Liver (tissue), 3 donors: ENCODE measurements at regions not wholly inside any gene's neighbourhood (a gene's known extent, or its start where the extent isn't known, plus 50 kb on each side); places are given as distances from the start of the nearest gene placed in this dataset.

Experiments used
- EGR1 ChIP-seq, 2 donors: IDR thresholded peaks; 2 replicates each; pipeline ENCODE4 v1.6.1; 2016 to 2018; ENCODE audit warnings: antibody characterized with exemption in 2 of 2, low read depth in 2 of 2
- FOXA1 ChIP-seq: IDR thresholded peaks from 2 replicates; pipeline ENCODE4 v1.6.1; 2016; ENCODE audit warnings: antibody characterized with exemption
- GABPA ChIP-seq, 2 donors: IDR thresholded peaks in 1 of 2; conservative IDR thresholded peaks in 1 of 2; 2 replicates each; pipeline ENCODE4 v1.6.1; 2016; ENCODE audit warnings: antibody characterized with exemption in 2 of 2, mild to moderate bottlenecking in 1 of 2, moderate library complexity in 1 of 2
- JUND ChIP-seq, 2 donors: IDR thresholded peaks; 2 replicates each; pipeline ENCODE4 v1.6.1; 2016; ENCODE audit warnings: antibody characterized with exemption in 2 of 2
- NR2F2 ChIP-seq: IDR thresholded peaks from 2 replicates; pipeline ENCODE4 v1.6.1; 2016; ENCODE audit warnings: antibody characterized with exemption
- RAD21 ChIP-seq, 2 donors: IDR thresholded peaks; 2 replicates each; pipeline ENCODE4 v1.6.1; 2016; ENCODE audit warnings: antibody characterized with exemption in 2 of 2, mild to moderate bottlenecking in 2 of 2
- RXRA ChIP-seq, 2 donors: IDR thresholded peaks; 2 replicates each; pipeline ENCODE4 v1.6.1; 2017 to 2018; ENCODE audit warnings: antibody characterized with exemption in 2 of 2, mild to moderate bottlenecking in 1 of 2
- SP1 ChIP-seq: IDR thresholded peaks from 2 replicates; pipeline ENCODE4 v1.6.1; 2018; ENCODE audit warnings: antibody characterized with exemption, mild to moderate bottlenecking
- TAF1 ChIP-seq: conservative IDR thresholded peaks from 2 replicates; pipeline ENCODE4 v1.6.1; 2016; ENCODE audit warnings: antibody characterized with exemption, mild to moderate bottlenecking
- YY1 ChIP-seq: IDR thresholded peaks from 2 replicates; pipeline ENCODE4 v1.6.1; 2016; ENCODE audit warnings: antibody characterized with exemption, mild to moderate bottlenecking
- TF ChIP-seq, protein P1 (sequence below): fragments of 150-350 bp; IDR thresholded peaks from 2 replicates; pipeline ENCODE4 v1.5.1; 2017; ENCODE audit warnings: improper control_type of control experiment, low read depth, low read length; ENCODE audit not compliant: missing input control
- TF ChIP-seq, protein P2 (sequence below): IDR thresholded peaks from 2 replicates; pipeline ENCODE4 v1.6.1; 2016; ENCODE audit warnings: antibody characterized with exemption
- TF ChIP-seq, protein P3 (sequence below): IDR thresholded peaks from 2 replicates; pipeline ENCODE4 v1.6.1; 2016; ENCODE audit warnings: antibody characterized with exemption, mild to moderate bottlenecking
- TF ChIP-seq, protein P4 (sequence below): IDR thresholded peaks from 2 replicates; pipeline ENCODE4 v1.6.1; 2016; ENCODE audit warnings: antibody characterized with exemption
- donor health status: healthy.
- donor health status: healthy.

DNA sequence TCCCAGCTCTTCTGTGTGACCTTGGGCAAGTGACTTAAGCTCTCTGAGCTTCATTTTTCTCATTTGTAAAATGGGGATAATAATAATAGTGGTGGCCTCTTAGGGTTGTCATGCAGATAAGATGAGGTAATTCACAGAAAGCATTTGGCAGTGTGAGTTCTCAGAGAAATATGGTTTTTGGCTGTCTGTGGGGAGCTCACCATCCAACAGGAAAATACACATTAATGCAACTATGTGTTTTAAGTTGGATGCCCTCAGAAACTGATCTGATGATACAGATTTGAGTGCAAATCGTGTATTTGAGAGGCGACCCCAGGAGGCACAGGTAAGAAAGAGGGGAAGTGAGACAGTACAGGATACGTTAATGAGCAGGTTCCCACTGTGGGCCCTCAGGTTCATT lies 56.1 kb upstream of the SPRED2 start:
- TF ChIP-seq, protein P1, sequence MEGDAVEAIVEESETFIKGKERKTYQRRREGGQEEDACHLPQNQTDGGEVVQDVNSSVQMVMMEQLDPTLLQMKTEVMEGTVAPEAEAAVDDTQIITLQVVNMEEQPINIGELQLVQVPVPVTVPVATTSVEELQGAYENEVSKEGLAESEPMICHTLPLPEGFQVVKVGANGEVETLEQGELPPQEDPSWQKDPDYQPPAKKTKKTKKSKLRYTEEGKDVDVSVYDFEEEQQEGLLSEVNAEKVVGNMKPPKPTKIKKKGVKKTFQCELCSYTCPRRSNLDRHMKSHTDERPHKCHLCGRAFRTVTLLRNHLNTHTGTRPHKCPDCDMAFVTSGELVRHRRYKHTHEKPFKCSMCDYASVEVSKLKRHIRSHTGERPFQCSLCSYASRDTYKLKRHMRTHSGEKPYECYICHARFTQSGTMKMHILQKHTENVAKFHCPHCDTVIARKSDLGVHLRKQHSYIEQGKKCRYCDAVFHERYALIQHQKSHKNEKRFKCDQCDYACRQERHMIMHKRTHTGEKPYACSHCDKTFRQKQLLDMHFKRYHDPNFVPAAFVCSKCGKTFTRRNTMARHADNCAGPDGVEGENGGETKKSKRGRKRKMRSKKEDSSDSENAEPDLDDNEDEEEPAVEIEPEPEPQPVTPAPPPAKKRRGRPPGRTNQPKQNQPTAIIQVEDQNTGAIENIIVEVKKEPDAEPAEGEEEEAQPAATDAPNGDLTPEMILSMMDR: no peak
- TF ChIP-seq JUND (IDR thresholded peaks at IDR 0.05) (no peak), EGR1 (IDR thresholded peaks at IDR 0.05; ENCODE audit: low read depth in 2 of 2) (no peak), TAF1 (no peak), GABPA (IDR thresholded peaks at IDR 0.05 in 1 of 2, conservative IDR thresholded peaks at IDR 0.05 in 1 of 2) (no peak), NR2F2 (no peak), RAD21 (IDR thresholded peaks at IDR 0.05) (no peak), SP1 (no peak), YY1 (no peak), FOXA1 (no peak), RXRA (IDR thresholded peaks at IDR 0.05) (no peak)
- TF ChIP-seq, protein P2, sequence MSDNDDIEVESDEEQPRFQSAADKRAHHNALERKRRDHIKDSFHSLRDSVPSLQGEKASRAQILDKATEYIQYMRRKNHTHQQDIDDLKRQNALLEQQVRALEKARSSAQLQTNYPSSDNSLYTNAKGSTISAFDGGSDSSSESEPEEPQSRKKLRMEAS: no peak
- TF ChIP-seq, protein P3, sequence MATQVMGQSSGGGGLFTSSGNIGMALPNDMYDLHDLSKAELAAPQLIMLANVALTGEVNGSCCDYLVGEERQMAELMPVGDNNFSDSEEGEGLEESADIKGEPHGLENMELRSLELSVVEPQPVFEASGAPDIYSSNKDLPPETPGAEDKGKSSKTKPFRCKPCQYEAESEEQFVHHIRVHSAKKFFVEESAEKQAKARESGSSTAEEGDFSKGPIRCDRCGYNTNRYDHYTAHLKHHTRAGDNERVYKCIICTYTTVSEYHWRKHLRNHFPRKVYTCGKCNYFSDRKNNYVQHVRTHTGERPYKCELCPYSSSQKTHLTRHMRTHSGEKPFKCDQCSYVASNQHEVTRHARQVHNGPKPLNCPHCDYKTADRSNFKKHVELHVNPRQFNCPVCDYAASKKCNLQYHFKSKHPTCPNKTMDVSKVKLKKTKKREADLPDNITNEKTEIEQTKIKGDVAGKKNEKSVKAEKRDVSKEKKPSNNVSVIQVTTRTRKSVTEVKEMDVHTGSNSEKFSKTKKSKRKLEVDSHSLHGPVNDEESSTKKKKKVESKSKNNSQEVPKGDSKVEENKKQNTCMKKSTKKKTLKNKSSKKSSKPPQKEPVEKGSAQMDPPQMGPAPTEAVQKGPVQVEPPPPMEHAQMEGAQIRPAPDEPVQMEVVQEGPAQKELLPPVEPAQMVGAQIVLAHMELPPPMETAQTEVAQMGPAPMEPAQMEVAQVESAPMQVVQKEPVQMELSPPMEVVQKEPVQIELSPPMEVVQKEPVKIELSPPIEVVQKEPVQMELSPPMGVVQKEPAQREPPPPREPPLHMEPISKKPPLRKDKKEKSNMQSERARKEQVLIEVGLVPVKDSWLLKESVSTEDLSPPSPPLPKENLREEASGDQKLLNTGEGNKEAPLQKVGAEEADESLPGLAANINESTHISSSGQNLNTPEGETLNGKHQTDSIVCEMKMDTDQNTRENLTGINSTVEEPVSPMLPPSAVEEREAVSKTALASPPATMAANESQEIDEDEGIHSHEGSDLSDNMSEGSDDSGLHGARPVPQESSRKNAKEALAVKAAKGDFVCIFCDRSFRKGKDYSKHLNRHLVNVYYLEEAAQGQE: no peak
- TF ChIP-seq, protein P4, sequence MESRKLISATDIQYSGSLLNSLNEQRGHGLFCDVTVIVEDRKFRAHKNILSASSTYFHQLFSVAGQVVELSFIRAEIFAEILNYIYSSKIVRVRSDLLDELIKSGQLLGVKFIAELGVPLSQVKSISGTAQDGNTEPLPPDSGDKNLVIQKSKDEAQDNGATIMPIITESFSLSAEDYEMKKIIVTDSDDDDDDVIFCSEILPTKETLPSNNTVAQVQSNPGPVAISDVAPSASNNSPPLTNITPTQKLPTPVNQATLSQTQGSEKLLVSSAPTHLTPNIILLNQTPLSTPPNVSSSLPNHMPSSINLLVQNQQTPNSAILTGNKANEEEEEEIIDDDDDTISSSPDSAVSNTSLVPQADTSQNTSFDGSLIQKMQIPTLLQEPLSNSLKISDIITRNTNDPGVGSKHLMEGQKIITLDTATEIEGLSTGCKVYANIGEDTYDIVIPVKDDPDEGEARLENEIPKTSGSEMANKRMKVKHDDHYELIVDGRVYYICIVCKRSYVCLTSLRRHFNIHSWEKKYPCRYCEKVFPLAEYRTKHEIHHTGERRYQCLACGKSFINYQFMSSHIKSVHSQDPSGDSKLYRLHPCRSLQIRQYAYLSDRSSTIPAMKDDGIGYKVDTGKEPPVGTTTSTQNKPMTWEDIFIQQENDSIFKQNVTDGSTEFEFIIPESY: no peak
